COLO668 (cell line): ENCODE measurements at regions not wholly inside any gene's neighbourhood (a gene's known extent, or its start where the extent isn't known, plus 50 kb on each side); places are given as distances from the start of the nearest gene placed in this dataset.
A peak's percentile ranks its signal among the peaks of the same experiment; 100 is the strongest.

ENCODE experiments used
- DNase-seq: peaks from one replicate; lab custom pipeline; 2025; ENCODE audit not compliant: unreplicated experiment; lab: John Stamatoyannopoulos, UW

GRCh38 chr4:22031423-22031822, 82.9 kb upstream of the KCNIP4 start:
- no peak for DNase-seq

- DNase-seq, result no peak
These were observed 82.3 kb upstream of the KCNIP4 start for GRCh38 chr4:22030881-22031280.

- peak; percentile 9 for DNase-seq
These were observed 81.7 kb upstream of the KCNIP4 start for GRCh38 chr4:22030307-22030706.

GRCh38 chr4:22029803-22030202, 81.2 kb upstream of the KCNIP4 start:
- peak; percentile 54 for DNase-seq

GRCh38 chr4:22021106-22021505, 72.5 kb upstream of the KCNIP4 start:
- no peak for DNase-seq

GRCh38 chr4:22020129-22020528, 71.6 kb upstream of the KCNIP4 start:
- DNase-seq, result no peak

GRCh38 chr4:22019676-22020075, 71.1 kb upstream of the KCNIP4 start:
- no peak for DNase-seq

GRCh38 chr4:22014222-22014741, 65.7 kb upstream of the KCNIP4 start:
- no peak for DNase-seq

- no peak for DNase-seq
These were observed 55.3 kb upstream of the KCNIP4 start for GRCh38 chr4:22003878-22004277.
